GM18499 (cell line): ENCODE measurements at regions not wholly inside any gene's neighbourhood (a gene's known extent, or its start where the extent isn't known, plus 50 kb on each side); places are given as distances from the start of the nearest gene placed in this dataset.
"Not testable (repeated sequence)": the region's sequence is repeated elsewhere in the genome, so short reads cannot be mapped to it uniquely, and the experiment has no call there.

Source experiments
- ATAC-seq: cut with Tn5 transposase; IDR thresholded peaks from one replicate; pipeline ENCODE4 v1.9.1; 2021; ENCODE audit warnings: moderate number of reproducible peaks; ENCODE audit not compliant: insufficient read depth, unreplicated experiment

GRCh38 chr4:82099928-82100579 is 273.7 kb downstream of the HNRNPD start:
- ATAC-seq = no peak

- no peak for ATAC-seq
Measured at GRCh38 chr4:82097504-82097903, 276.3 kb downstream of the HNRNPD start.

GRCh38 chr4:82090717-82091116 is 283.1 kb downstream of the HNRNPD start:
- no peak for ATAC-seq

GRCh38 chr4:82084747-82085146 is 289.0 kb downstream of the HNRNPD start:
- no peak for ATAC-seq

- not testable (repeated sequence) for ATAC-seq
Measured at GRCh38 chr4:82077471-82077995, 296.3 kb downstream of the HNRNPD start.

- ATAC-seq = no peak
Measured at GRCh38 chr4:82076809-82077208, 297.0 kb downstream of the HNRNPD start.

- ATAC-seq = no peak
Measured at GRCh38 chr4:82076359-82076758, 297.4 kb downstream of the HNRNPD start.

GRCh38 chr4:82071951-82072350 is 301.8 kb downstream of the HNRNPD start:
- ATAC-seq = no peak

- no peak for ATAC-seq
Measured at GRCh38 chr4:82069883-82070638, 303.7 kb downstream of the HNRNPD start.

GRCh38 chr4:82063017-82063416 is 310.8 kb downstream of the HNRNPD start:
- no peak for ATAC-seq

- no peak for ATAC-seq
Measured at GRCh38 chr4:82057990-82058544, 315.7 kb downstream of the HNRNPD start.

- no peak for ATAC-seq
Measured at GRCh38 chr4:82055156-82055555, 318.6 kb downstream of the HNRNPD start.

GRCh38 chr4:82053396-82053795 is 320.4 kb downstream of the HNRNPD start:
- ATAC-seq = no peak

- ATAC-seq = no peak
Measured at GRCh38 chr4:82050796-82051195, 323.0 kb downstream of the HNRNPD start.

GRCh38 chr4:82049294-82049693 is 324.5 kb downstream of the HNRNPD start:
- ATAC-seq = no peak

- ATAC-seq = no peak
Measured at GRCh38 chr4:82047731-82048130, 326.1 kb downstream of the HNRNPD start.

- ATAC-seq = no peak
Measured at GRCh38 chr4:82046796-82047195, 327.0 kb downstream of the HNRNPD start.

GRCh38 chr4:82045267-82045666 is 328.5 kb downstream of the HNRNPD start:
- no peak for ATAC-seq

GRCh38 chr4:82044141-82044993 is 329.4 kb downstream of the HNRNPD start:
- ATAC-seq = no peak

GRCh38 chr4:82043809-82044137 is 330.0 kb downstream of the HNRNPD start:
- ATAC-seq = no peak
